HG02885 (cell line): ENCODE measurements at regions not wholly inside any gene's neighbourhood (a gene's known extent, or its start where the extent isn't known, plus 50 kb on each side); places are given as distances from the start of the nearest gene placed in this dataset.
"Not testable (repeated sequence)": the region's sequence is repeated elsewhere in the genome, so short reads cannot be mapped to it uniquely, and the experiment has no call there.

ENCODE experiments used
- ATAC-seq: cut with Tn5 transposase; IDR thresholded peaks from one replicate; pipeline ENCODE4 v1.9.1; 2021; ENCODE audit warnings: mild to moderate bottlenecking; ENCODE audit not compliant: unreplicated experiment, poor library complexity

GRCh38 chr7:76852787-76853584 lies 179.2 kb downstream of the SPDYE17 start:
- not testable (repeated sequence) for ATAC-seq

GRCh38 chr7:76852362-76852761 lies 179.8 kb downstream of the SPDYE17 start:
- ATAC-seq, result not testable (repeated sequence)

GRCh38 chr7:76851617-76852016 lies 180.5 kb downstream of the SPDYE17 start:
- not testable (repeated sequence) for ATAC-seq

- not testable (repeated sequence) for ATAC-seq
Observed at GRCh38 chr7:76849887-76850563, 182.1 kb downstream of the SPDYE17 start.

GRCh38 chr7:76839879-76840278 lies 192.3 kb downstream of the SPDYE17 start:
- ATAC-seq, result not testable (repeated sequence)

- not testable (repeated sequence) for ATAC-seq
Observed at GRCh38 chr7:76839214-76839613, 192.9 kb downstream of the SPDYE17 start.

- ATAC-seq, result not testable (repeated sequence)
Observed at GRCh38 chr7:76838357-76838756, 193.8 kb downstream of the SPDYE17 start.

GRCh38 chr7:76829233-76829632 lies 202.2 kb upstream of the POMZP3 start:
- ATAC-seq, result not testable (repeated sequence)

- not testable (repeated sequence) for ATAC-seq
Observed at GRCh38 chr7:76826181-76826580, 199.1 kb upstream of the POMZP3 start.

- ATAC-seq, result not testable (repeated sequence)
Observed at GRCh38 chr7:76809856-76810255, 182.8 kb upstream of the POMZP3 start.

GRCh38 chr7:76807588-76808100 lies 180.6 kb upstream of the POMZP3 start:
- not testable (repeated sequence) for ATAC-seq

- ATAC-seq, result not testable (repeated sequence)
Observed at GRCh38 chr7:76806460-76806859, 179.4 kb upstream of the POMZP3 start.

GRCh38 chr7:76806010-76806409 lies 178.9 kb upstream of the POMZP3 start:
- not testable (repeated sequence) for ATAC-seq

GRCh38 chr7:76805262-76805661 lies 178.2 kb upstream of the POMZP3 start:
- ATAC-seq, result not testable (repeated sequence)

GRCh38 chr7:76797639-76798038 lies 170.6 kb upstream of the POMZP3 start:
- not testable (repeated sequence) for ATAC-seq

GRCh38 chr7:76780693-76781092 lies 153.6 kb upstream of the POMZP3 start:
- ATAC-seq, result not testable (repeated sequence)

- ATAC-seq, result not testable (repeated sequence)
Observed at GRCh38 chr7:76774279-76774678, 147.2 kb upstream of the POMZP3 start.

GRCh38 chr7:76771980-76772379 lies 144.9 kb upstream of the POMZP3 start:
- ATAC-seq, result not testable (repeated sequence)

GRCh38 chr7:76763977-76764376 lies 136.9 kb upstream of the POMZP3 start:
- ATAC-seq, result not testable (repeated sequence)

GRCh38 chr7:76760546-76761220 lies 133.6 kb upstream of the POMZP3 start:
- not testable (repeated sequence) for ATAC-seq

GRCh38 chr7:76739538-76739937 lies 112.5 kb upstream of the POMZP3 start:
- ATAC-seq, result not testable (repeated sequence)
